ENCODE measurements at regions not wholly inside any gene's neighbourhood (a gene's known extent, or its start where the extent isn't known, plus 50 kb on each side); places are given as distances from the start of the nearest gene placed in this dataset.
A peak's percentile ranks its signal among the peaks of the same experiment; 100 is the strongest.

DNA sequence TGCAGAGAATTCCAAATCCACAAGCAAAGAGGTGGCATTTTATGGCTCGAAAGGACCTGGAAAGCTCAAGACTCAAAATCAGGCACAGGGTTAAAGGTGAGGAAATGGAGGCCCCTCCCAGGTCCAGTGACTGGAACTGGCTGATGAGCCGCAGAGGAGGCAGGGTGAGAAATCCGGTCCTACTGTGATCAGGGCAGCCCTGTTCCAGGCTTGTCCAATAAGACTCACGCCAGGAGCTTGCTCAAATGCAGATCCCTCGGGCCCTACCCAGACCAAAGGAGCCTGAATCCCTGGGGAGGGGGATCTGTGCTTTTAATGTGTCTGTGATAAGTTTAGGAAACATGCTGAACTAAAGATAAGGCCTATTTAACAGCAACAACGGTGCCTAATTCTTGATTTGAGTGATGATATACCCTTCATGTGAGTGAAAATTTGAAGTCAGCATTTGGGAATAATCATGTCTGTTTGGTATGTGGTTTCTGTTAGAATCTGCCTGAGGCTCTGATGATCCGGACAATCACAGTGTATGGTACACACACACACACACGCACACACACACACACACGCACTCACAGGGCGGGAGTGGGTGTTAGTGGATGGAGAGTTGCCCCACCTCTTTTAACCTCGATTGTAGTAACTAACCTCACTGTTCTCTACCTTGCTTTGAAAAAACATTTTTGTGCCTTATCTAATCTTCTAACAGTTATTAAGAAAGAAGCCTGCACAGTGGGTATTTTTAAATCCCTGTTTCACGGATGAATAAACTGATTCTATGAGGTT, 54.1 kb upstream of the LYST start:
- H3K9me3 ChIP-seq (ENCODE audit: control extremely low read depth in 1 of 3, control insufficient read depth in 2 of 3, insufficient read depth in 1 of 3, low read length in 2 of 3): no peaks in the 10 kb centered on the region
- H3K27ac ChIP-seq (ENCODE audit: low read length in 2 of 2): no peak overlapping the region
- H3K27me3 ChIP-seq (replicated peaks in 1 of 4; ENCODE audit: control extremely low read depth in 1 of 4, control insufficient read depth in 3 of 4, insufficient read depth in 4 of 4, low read length in 3 of 4): no peaks in the 10 kb centered on the region
- ATAC-seq (ENCODE audit: low read depth) (no peak), DNase-seq (no peak)
- no peaks in the 10 kb centered on the region for H3K36me3 ChIP-seq (replicated peaks in 1 of 2; ENCODE audit: control extremely low read depth in 1 of 2, control insufficient read depth in 1 of 2, extremely low read depth in 1 of 2, insufficient read depth in 2 of 2, low read length in 1 of 2)
- Mint-ChIP-seq H3K9me3 (ENCODE audit: insufficient read depth) (no peaks in the 10 kb centered on the region), H3K4me1 (peaks cover 54% of the 10 kb centered on the region), H3K27ac (peak overlapping the region; percentile 22), H3K27me3 (no peaks in the 10 kb centered on the region), H3K4me3 (no peak overlapping the region)
- H3K4me3 ChIP-seq (ENCODE audit: control extremely low read depth in 1 of 5, extremely low read depth in 1 of 5, insufficient read depth in 1 of 5, low read depth in 2 of 5, low read length in 4 of 5): no peak overlapping the region
- WGBS (ENCODE audit: insufficient coverage): no CpG with 5 or more reads among the region's 12 CpGs
- ChIA-PET POLR2A (interaction anchor here (0.5 kb wide), 1 partner anchor 43 kb away, joined by 7 read pairs; no protein-coding TSS in a partner anchor), CTCF (interaction anchor here (1.2 kb wide), 1 partner anchor 51 kb away, joined by 4 read pairs; no protein-coding TSS in a partner anchor)
- H3K79me2 ChIP-seq (ENCODE audit: control insufficient read depth, insufficient read depth, low read length): no peaks in the 10 kb centered on the region
- intact Hi-C loops (cut with micrococcal nuclease): no loop called here
- H2AFZ ChIP-seq (ENCODE audit: insufficient read depth, low read depth, low read length, poor library complexity, severe bottlenecking): no peak overlapping the region
- no peak overlapping the region for H3K9ac ChIP-seq (ENCODE audit: low read length)
- H3K4me2 ChIP-seq (replicated peaks; ENCODE audit: low read depth, low read length, poor library complexity, severe bottlenecking): no peak overlapping the region
- no peaks in the 10 kb centered on the region for H4K20me1 ChIP-seq (ENCODE audit: control insufficient read depth, insufficient read depth, low read length, poor library complexity, severe bottlenecking)
- peaks cover 30 to 43% of the 10 kb centered on the region in 2 donors for H3K4me1 ChIP-seq (ENCODE audit: control insufficient read depth in 2 of 2, insufficient read depth in 2 of 2, low read length in 2 of 2)
- TF ChIP-seq, protein P1, sequence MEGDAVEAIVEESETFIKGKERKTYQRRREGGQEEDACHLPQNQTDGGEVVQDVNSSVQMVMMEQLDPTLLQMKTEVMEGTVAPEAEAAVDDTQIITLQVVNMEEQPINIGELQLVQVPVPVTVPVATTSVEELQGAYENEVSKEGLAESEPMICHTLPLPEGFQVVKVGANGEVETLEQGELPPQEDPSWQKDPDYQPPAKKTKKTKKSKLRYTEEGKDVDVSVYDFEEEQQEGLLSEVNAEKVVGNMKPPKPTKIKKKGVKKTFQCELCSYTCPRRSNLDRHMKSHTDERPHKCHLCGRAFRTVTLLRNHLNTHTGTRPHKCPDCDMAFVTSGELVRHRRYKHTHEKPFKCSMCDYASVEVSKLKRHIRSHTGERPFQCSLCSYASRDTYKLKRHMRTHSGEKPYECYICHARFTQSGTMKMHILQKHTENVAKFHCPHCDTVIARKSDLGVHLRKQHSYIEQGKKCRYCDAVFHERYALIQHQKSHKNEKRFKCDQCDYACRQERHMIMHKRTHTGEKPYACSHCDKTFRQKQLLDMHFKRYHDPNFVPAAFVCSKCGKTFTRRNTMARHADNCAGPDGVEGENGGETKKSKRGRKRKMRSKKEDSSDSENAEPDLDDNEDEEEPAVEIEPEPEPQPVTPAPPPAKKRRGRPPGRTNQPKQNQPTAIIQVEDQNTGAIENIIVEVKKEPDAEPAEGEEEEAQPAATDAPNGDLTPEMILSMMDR (IDR thresholded peaks at IDR 0.05): no peak
- TF ChIP-seq EZH2 (IDR thresholded peaks at IDR 0.05; ENCODE audit: borderline replicate concordance, insufficient read depth, low read depth, low read length, poor library complexity, severe bottlenecking): no peak

DNA sequence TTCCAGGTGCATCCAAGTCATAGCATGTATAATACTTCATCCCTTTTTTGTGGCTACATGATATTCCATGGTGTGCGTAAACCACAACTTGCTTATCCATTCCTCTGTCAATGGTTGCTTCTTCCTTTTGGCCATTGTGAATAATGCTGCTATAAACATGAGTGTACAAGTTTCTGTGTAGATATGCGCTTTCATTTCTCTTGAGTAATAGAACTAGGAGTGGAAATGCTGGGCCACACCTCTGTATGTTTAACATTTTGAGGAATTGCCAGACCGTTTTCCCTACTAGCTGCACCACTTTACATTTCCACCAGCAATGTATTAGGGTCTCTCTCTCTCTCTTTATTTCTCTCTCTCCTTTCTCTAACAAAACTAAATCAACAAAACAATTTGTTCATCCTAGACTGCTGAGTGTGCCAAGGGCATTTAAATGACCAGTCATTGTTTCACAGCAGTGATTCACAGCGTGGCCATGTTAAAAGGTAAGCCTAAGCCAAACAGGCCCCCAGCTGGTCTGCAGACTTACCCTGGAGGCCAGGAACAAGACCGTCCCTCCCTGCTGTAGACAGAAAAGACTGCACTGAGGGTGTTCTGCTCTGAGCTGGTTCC, 53.2 kb upstream of the LYST start:
- DNase-seq (no peak), ATAC-seq (ENCODE audit: low read depth) (no peak)
- intact Hi-C loops (cut with micrococcal nuclease): no loop called here
- ChIA-PET CTCF (interaction anchor here (1.2 kb wide), 1 partner anchor 52 kb away, joined by 4 read pairs; no protein-coding TSS in a partner anchor), POLR2A (interaction anchor here (0.5 kb wide), 1 partner anchor 42 kb away, joined by 7 read pairs; no protein-coding TSS in a partner anchor)
- Histone ChIP-seq H3K4me2 (replicated peaks; ENCODE audit: low read depth, low read length, poor library complexity, severe bottlenecking) (no peak overlapping the region), H3K4me3 (ENCODE audit: control extremely low read depth in 1 of 5, extremely low read depth in 1 of 5, insufficient read depth in 1 of 5, low read depth in 2 of 5, low read length in 4 of 5) (no peak overlapping the region), H3K79me2 (ENCODE audit: control insufficient read depth, insufficient read depth, low read length) (no peaks in the 10 kb centered on the region), H3K27me3 (replicated peaks in 1 of 4; ENCODE audit: control extremely low read depth in 1 of 4, control insufficient read depth in 3 of 4, insufficient read depth in 4 of 4, low read length in 3 of 4) (no peaks in the 10 kb centered on the region), H3K9me3 (ENCODE audit: control extremely low read depth in 1 of 3, control insufficient read depth in 2 of 3, insufficient read depth in 1 of 3, low read length in 2 of 3) (no peaks in the 10 kb centered on the region), H3K27ac (ENCODE audit: low read length in 2 of 2) (no peak overlapping the region), H3K9ac (ENCODE audit: low read length) (no peak overlapping the region), H3K36me3 (replicated peaks in 1 of 2; ENCODE audit: control extremely low read depth in 1 of 2, control insufficient read depth in 1 of 2, extremely low read depth in 1 of 2, insufficient read depth in 2 of 2, low read length in 1 of 2) (no peaks in the 10 kb centered on the region), H2AFZ (ENCODE audit: insufficient read depth, low read depth, low read length, poor library complexity, severe bottlenecking) (no peak overlapping the region), H3K4me1 (ENCODE audit: control insufficient read depth in 2 of 2, insufficient read depth in 2 of 2, low read length in 2 of 2) (peaks cover 30 to 43% of the 10 kb centered on the region in 2 donors), H4K20me1 (ENCODE audit: control insufficient read depth, insufficient read depth, low read length, poor library complexity, severe bottlenecking) (no peaks in the 10 kb centered on the region)
- Mint-ChIP-seq H3K27ac (no peak overlapping the region), H3K4me3 (no peak overlapping the region), H3K9me3 (ENCODE audit: insufficient read depth) (no peaks in the 10 kb centered on the region), H3K27me3 (no peaks in the 10 kb centered on the region), H3K4me1 (peaks cover 55% of the 10 kb centered on the region)
- WGBS (ENCODE audit: insufficient coverage): 93% methylated on average over 4 of the region's 5 CpGs
- no peak for TF ChIP-seq EZH2 (IDR thresholded peaks at IDR 0.05; ENCODE audit: borderline replicate concordance, insufficient read depth, low read depth, low read length, poor library complexity, severe bottlenecking)
- TF ChIP-seq, protein P1 (IDR thresholded peaks at IDR 0.05): no peak
